Neural progenitor cell (in vitro differentiated cells): ENCODE measurements at regions not wholly inside any gene's neighbourhood (a gene's known extent, or its start where the extent isn't known, plus 50 kb on each side); places are given as distances from the start of the nearest gene placed in this dataset.
A peak's percentile ranks its signal among the peaks of the same experiment; 100 is the strongest.

Experiments
- DNase-seq: peaks from one replicate; pipeline ENCODE4 v3.0.0-alpha.2; 2016; ENCODE audit warnings: low spot score
- H2AFZ ChIP-seq: fragments of 200-600 bp; sonication (generic); replicated peaks from 2 replicates; pipeline ENCODE4 v1.6.1; 2016; ENCODE audit warnings: antibody characterized with exemption
- H3F3A ChIP-seq: fragments of 200-600 bp; sonication (generic); 2 replicates; pipeline ENCODE4 v1.6.1; 2016; ENCODE audit warnings: antibody characterized with exemption, low read depth
- H3K27ac ChIP-seq: fragments of 200-600 bp; sonication (generic); 2 replicates; pipeline ENCODE4 v1.5.1; 2016; ENCODE audit warnings: mild to moderate bottlenecking
- H3K27me3 ChIP-seq: fragments of 200-600 bp; sonication (generic); 2 replicates; pipeline ENCODE4 v1.6.1; 2016; ENCODE audit warnings: mild to moderate bottlenecking, moderate library complexity
- H3K36me3 ChIP-seq: fragments of 200-600 bp; sonication (generic); 2 replicates; pipeline ENCODE4 v1.5.1; 2016
- H3K4me1 ChIP-seq: fragments of 200-600 bp; sonication (generic); 2 replicates; pipeline ENCODE4 v1.6.1; 2016; ENCODE audit warnings: mixed run types
- H3K4me2 ChIP-seq: fragments of 200-600 bp; sonication (generic); 2 replicates; pipeline ENCODE4 v1.6.1; 2016
- H3K4me3 ChIP-seq: fragments of 200-600 bp; sonication (generic); 2 replicates; pipeline ENCODE4 v1.5.1; 2016
- H3K79me2 ChIP-seq: fragments of 200-600 bp; sonication (generic); 2 replicates; pipeline ENCODE4 v1.6.1; 2016; ENCODE audit warnings: low read depth
- H3K9ac ChIP-seq: fragments of 200-600 bp; sonication (generic); 2 replicates; pipeline ENCODE4 v1.6.1; 2016
- H3K9me3 ChIP-seq: fragments of 200-600 bp; sonication (generic); 2 replicates; pipeline ENCODE4 v1.5.1; 2016; ENCODE audit warnings: low read depth
- H4K20me1 ChIP-seq: fragments of 200-600 bp; sonication (generic); 2 replicates; pipeline ENCODE4 v1.6.1; 2016; ENCODE audit warnings: low read depth
- H3K27ac Mint-ChIP-seq: 3 replicates; pipeline ENCODE4 v1.8.0; 2021; ENCODE audit warnings: mixed read lengths
- H3K27me3 Mint-ChIP-seq: 2 replicates; pipeline ENCODE4 v1.8.0; 2022; ENCODE audit warnings: low read depth, mild to moderate bottlenecking, inconsistent platforms, moderate library complexity, mixed read lengths; ENCODE audit not compliant: insufficient read depth
- H3K36me3 Mint-ChIP-seq: 3 replicates; pipeline ENCODE4 v1.8.0; 2021; ENCODE audit warnings: mixed read lengths
- H3K4me1 Mint-ChIP-seq: 3 replicates; pipeline ENCODE4 v1.8.0; 2021; ENCODE audit warnings: mixed read lengths
- H3K4me3 Mint-ChIP-seq: 3 replicates; pipeline ENCODE4 v1.8.0; 2021; ENCODE audit warnings: mild to moderate bottlenecking, moderate library complexity, mixed read lengths
- H3K9me3 Mint-ChIP-seq: 3 replicates; pipeline ENCODE4 v1.8.0; 2020; ENCODE audit warnings: mixed read lengths
- EZH2 ChIP-seq: fragments of 200-600 bp; sonication (generic); IDR thresholded peaks from 2 replicates; pipeline ENCODE4 v1.6.1; 2017; ENCODE audit warnings: antibody characterized with exemption, mild to moderate bottlenecking, moderate library complexity
- EZH2phosphoT487 ChIP-seq: fragments of 200-600 bp; sonication (generic); IDR thresholded peaks from 2 replicates; pipeline ENCODE4 v1.6.1; 2017; ENCODE audit warnings: antibody characterized with exemption
- TF ChIP-seq, protein P1 (sequence below): fragments of 200-600 bp; sonication (generic); IDR thresholded peaks from 2 replicates; pipeline ENCODE4 v1.5.1; 2017; ENCODE audit warnings: antibody characterized with exemption, mild to moderate bottlenecking

DNA sequence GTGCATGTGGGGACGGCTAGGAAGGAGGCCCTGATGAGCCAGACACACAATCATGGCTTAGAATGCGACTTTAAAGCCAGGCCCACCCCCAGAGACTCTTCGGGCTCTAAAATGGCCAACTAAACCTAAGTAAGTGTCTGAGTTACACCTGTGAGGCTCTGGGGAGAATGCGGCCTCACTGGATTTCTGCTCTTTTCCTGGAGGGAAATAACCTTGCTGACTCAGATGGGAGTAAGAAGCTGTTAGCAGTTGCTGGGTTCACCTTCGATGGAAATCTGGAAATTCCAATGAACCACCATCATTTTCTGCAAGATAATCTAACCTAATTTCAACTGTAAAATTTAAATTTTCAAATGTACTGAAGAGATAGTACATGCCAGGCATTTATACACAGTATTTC, 97.6 kb upstream of the MAML3 start:
- H3K4me2 ChIP-seq: no peak overlapping the region
- H3K27me3 Mint-ChIP-seq: peaks cover 5% of the 10 kb centered on the region
- H3K27ac Mint-ChIP-seq: no peak overlapping the region
- H3K9me3 Mint-ChIP-seq: no peaks in the 10 kb centered on the region
- H3K4me3 ChIP-seq: no peak overlapping the region
- H2AFZ ChIP-seq: no peak overlapping the region
- H3K79me2 ChIP-seq: no peaks in the 10 kb centered on the region
- H3K4me1 Mint-ChIP-seq: peaks cover 44% of the 10 kb centered on the region
- H3K27me3 ChIP-seq: peaks cover 7% of the 10 kb centered on the region
- no peak for DNase-seq
- no peak overlapping the region for H3K27ac ChIP-seq
- no peak overlapping the region for H3K9ac ChIP-seq
- no peak overlapping the region for H3K4me3 Mint-ChIP-seq
- TF ChIP-seq, protein P1, sequence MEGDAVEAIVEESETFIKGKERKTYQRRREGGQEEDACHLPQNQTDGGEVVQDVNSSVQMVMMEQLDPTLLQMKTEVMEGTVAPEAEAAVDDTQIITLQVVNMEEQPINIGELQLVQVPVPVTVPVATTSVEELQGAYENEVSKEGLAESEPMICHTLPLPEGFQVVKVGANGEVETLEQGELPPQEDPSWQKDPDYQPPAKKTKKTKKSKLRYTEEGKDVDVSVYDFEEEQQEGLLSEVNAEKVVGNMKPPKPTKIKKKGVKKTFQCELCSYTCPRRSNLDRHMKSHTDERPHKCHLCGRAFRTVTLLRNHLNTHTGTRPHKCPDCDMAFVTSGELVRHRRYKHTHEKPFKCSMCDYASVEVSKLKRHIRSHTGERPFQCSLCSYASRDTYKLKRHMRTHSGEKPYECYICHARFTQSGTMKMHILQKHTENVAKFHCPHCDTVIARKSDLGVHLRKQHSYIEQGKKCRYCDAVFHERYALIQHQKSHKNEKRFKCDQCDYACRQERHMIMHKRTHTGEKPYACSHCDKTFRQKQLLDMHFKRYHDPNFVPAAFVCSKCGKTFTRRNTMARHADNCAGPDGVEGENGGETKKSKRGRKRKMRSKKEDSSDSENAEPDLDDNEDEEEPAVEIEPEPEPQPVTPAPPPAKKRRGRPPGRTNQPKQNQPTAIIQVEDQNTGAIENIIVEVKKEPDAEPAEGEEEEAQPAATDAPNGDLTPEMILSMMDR: no peak
- TF ChIP-seq EZH2 (no peak), EZH2phosphoT487 (no peak)
- H3K36me3 ChIP-seq: no peaks in the 10 kb centered on the region
- H3K36me3 Mint-ChIP-seq: no peaks in the 10 kb centered on the region
- H3K9me3 ChIP-seq: no peaks in the 10 kb centered on the region
- peaks cover 7% of the 10 kb centered on the region for H3F3A ChIP-seq
- no peaks in the 10 kb centered on the region for H4K20me1 ChIP-seq
- H3K4me1 ChIP-seq: peaks cover 23% of the 10 kb centered on the region

DNA sequence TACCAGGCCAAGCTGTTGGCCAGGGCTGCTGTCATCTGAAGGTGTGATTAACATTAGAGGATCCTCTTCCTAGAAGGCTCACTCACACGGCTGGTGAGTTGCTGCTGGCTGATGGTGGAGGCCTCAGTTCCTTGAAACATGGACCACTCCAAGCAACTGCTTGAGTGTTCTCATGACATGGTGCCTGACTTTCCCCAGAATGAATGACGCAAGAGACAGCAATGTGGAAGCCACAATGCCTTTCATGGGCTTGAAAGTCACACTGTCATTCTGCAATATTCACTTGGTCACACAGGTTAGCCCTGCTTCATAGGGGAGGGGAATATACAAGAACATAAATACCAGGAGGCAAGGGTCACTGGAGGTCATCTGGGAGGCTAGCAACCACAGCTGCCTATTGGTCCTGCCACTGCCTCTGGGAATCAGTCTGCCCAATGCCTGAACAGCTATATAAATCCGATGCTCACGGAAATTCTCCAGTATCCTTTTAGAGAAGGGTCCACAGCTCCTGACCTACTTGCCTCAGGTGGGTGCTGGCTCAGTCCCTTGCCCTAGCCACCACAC, 97.1 kb upstream of the MAML3 start:
- H3K27me3 Mint-ChIP-seq: peaks cover 8% of the 10 kb centered on the region
- H3K27ac ChIP-seq: no peak overlapping the region
- no peak overlapping the region for H3K27ac Mint-ChIP-seq

DNA sequence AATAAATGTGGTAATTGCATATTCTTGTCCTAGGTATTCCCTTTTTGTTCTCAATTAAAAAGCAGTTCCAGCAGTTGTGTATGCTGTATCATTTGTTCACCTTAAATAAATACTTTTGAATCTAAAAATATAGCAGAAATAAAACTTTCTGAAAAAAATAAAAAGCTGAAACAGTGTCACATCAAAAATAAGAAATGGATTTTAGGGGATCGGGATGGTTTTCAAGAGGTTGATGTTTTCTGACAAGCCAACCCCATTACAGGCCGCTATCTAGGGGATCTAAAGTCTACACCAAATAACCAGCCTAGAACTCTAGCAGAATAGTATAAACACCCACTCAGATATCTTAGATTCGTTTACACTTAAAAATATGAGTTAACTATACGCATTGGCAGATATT, 95.4 kb upstream of the MAML3 start:
- Mint-ChIP-seq H3K27ac (no peak overlapping the region), H3K9me3 (no peaks in the 10 kb centered on the region), H3K36me3 (no peaks in the 10 kb centered on the region), H3K4me1 (peaks cover 41% of the 10 kb centered on the region), H3K4me3 (no peak overlapping the region), H3K27me3 (peaks cover 9% of the 10 kb centered on the region)
- H3K36me3 ChIP-seq: no peaks in the 10 kb centered on the region
- H3F3A ChIP-seq: peaks cover 7% of the 10 kb centered on the region
- no peaks in the 10 kb centered on the region for H3K9me3 ChIP-seq
- H2AFZ ChIP-seq: no peak overlapping the region
- H3K9ac ChIP-seq: no peak overlapping the region
- H3K27ac ChIP-seq: no peak overlapping the region
- H3K4me1 ChIP-seq: peaks cover 23% of the 10 kb centered on the region
- H4K20me1 ChIP-seq: no peaks in the 10 kb centered on the region
- no peak overlapping the region for H3K4me2 ChIP-seq
- no peak for DNase-seq
- H3K4me3 ChIP-seq: no peak overlapping the region
- H3K79me2 ChIP-seq: no peaks in the 10 kb centered on the region
- TF ChIP-seq EZH2phosphoT487 (no peak), EZH2 (no peak)
- H3K27me3 ChIP-seq: peaks cover 7% of the 10 kb centered on the region

More for the DNA sequence above, 97.1 kb upstream of the MAML3 start:
- H3F3A ChIP-seq: peaks cover 7% of the 10 kb centered on the region
- H3K27me3 ChIP-seq: peaks cover 7% of the 10 kb centered on the region
- DNase-seq: no peak
- no peak overlapping the region for H3K4me3 ChIP-seq
- Mint-ChIP-seq H3K9me3 (no peaks in the 10 kb centered on the region), H3K36me3 (no peaks in the 10 kb centered on the region), H3K4me1 (peaks cover 44% of the 10 kb centered on the region), H3K4me3 (no peak overlapping the region)
- H4K20me1 ChIP-seq: no peaks in the 10 kb centered on the region
- H3K79me2 ChIP-seq: no peaks in the 10 kb centered on the region
- H3K36me3 ChIP-seq: no peaks in the 10 kb centered on the region
- peaks cover 23% of the 10 kb centered on the region for H3K4me1 ChIP-seq
- H3K4me2 ChIP-seq: no peak overlapping the region
- H3K9me3 ChIP-seq: no peaks in the 10 kb centered on the region
- TF ChIP-seq, protein P1: no peak
- TF ChIP-seq EZH2phosphoT487: no peak
- TF ChIP-seq EZH2: no peak
- H2AFZ ChIP-seq: no peak overlapping the region
- H3K9ac ChIP-seq: no peak overlapping the region

DNA sequence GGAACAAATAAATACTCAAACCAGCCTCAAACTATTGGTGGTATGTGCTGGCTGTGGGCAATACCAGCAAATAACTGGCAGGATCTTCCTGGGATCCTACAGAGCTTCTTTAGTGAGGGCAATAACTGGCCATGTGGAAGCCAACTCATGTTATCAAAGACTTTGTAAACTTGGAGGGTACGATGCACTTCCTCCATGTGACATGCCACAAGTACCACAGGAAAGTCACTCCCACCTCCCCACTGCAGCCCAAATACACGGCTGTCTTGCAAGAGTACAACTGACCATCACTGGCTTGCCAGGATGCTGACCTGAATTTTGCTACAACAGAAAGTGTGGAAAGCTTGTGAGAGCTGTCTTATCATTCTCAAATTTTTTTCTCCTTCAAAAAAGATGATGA, 93.3 kb upstream of the MAML3 start:
- H3K36me3 Mint-ChIP-seq: no peaks in the 10 kb centered on the region
- H4K20me1 ChIP-seq: no peaks in the 10 kb centered on the region
- no peak overlapping the region for H3K4me2 ChIP-seq
- peaks cover 25% of the 10 kb centered on the region for H3K4me1 ChIP-seq
- peaks cover 47% of the 10 kb centered on the region for H3K4me1 Mint-ChIP-seq
- peaks cover 5% of the 10 kb centered on the region for H3K27me3 Mint-ChIP-seq
- peaks cover 9% of the 10 kb centered on the region for H3F3A ChIP-seq
- TF ChIP-seq, protein P1: no peak
- TF ChIP-seq EZH2phosphoT487 (no peak), EZH2 (no peak)
- peaks cover 5% of the 10 kb centered on the region for H3K27me3 ChIP-seq
- H3K9me3 Mint-ChIP-seq: no peaks in the 10 kb centered on the region
- no peaks in the 10 kb centered on the region for H3K9me3 ChIP-seq
- H3K4me3 Mint-ChIP-seq: no peak overlapping the region
- no peaks in the 10 kb centered on the region for H3K36me3 ChIP-seq
- no peak overlapping the region for H2AFZ ChIP-seq
- no peak for DNase-seq
- no peak overlapping the region for H3K9ac ChIP-seq
- H3K4me3 ChIP-seq: no peak overlapping the region
- no peak overlapping the region for H3K27ac ChIP-seq
- peak overlapping the region; percentile 22 for H3K27ac Mint-ChIP-seq
- H3K79me2 ChIP-seq: no peaks in the 10 kb centered on the region
